ENCODE measurements at regions not wholly inside any gene's neighbourhood (a gene's known extent, or its start where the extent isn't known, plus 50 kb on each side); places are given as distances from the start of the nearest gene placed in this dataset.

- Histone ChIP-seq H3K27ac (no peak overlapping the region), H3K4me1 (no peaks in the 10 kb centered on the region), H4K20me1 (no peaks in the 10 kb centered on the region), H3K9me3 (no peaks in the 10 kb centered on the region), H3K9ac (no peak overlapping the region), H3K4me3 (no peak overlapping the region), H3K4me2 (no peak overlapping the region), H3K27me3 (no peaks in the 10 kb centered on the region), H3K36me3 (no peaks in the 10 kb centered on the region)
- TF ChIP-seq Cebpa-rat (IDR thresholded peaks at IDR 0.05): no peak
Measured at GRCh38 chr12:114770323-114770722, 86.3 kb upstream of the TBX3 start.

GRCh38 chr12:114769634-114770033, 85.7 kb upstream of the TBX3 start:
- TF ChIP-seq Cebpa-rat (IDR thresholded peaks at IDR 0.05): no peak
- Histone ChIP-seq H3K4me3 (no peak overlapping the region), H3K9ac (no peak overlapping the region), H3K9me3 (no peaks in the 10 kb centered on the region), H4K20me1 (no peaks in the 10 kb centered on the region), H3K27ac (no peak overlapping the region), H3K36me3 (no peaks in the 10 kb centered on the region), H3K4me1 (no peaks in the 10 kb centered on the region), H3K4me2 (no peak overlapping the region), H3K27me3 (no peaks in the 10 kb centered on the region)

DNA sequence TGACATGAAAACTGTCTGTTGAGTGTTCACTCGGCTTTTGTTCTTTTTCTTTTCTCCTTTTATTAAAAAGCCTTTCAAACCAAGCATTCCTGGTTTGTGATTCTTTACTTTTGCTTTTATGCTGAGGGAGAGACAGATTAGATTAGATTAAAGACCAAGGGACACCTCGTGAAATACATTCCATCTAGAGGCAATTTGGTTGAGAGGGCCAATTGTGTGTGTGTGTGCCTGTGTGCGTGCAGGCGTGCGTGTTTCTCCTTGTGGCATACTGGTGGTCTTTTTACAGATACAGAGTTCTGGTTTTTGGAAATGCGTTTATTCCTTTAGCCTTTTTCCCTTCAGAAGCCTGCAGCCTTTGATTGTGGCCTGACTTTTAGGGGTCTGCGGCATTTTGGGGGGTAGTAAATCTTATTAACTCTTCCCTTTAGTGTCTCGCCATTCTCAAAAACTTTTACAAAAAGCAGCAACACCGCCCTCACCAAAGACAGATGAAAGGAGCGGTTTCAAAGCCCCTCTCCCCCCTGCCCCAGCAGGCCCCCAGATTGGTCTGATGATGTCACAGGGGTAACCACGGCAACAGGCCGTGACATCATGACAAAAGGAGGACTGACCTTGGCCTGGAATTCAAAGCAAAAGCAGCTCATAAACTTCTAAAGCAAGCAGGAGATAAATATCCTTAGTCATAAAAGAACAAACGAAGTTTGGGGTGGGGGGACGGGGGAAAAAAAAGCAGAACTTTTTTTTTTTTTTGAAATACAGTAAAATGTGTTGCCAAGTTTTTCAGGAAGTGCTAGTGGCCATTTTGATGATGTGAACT, 84.1 kb upstream of the TBX3 start:
- H3K9me3 ChIP-seq: no peaks in the 10 kb centered on the region
- H3K9ac ChIP-seq: no peak overlapping the region
- H3K4me1 ChIP-seq: no peaks in the 10 kb centered on the region
- H3K4me2 ChIP-seq: no peak overlapping the region
- H3K27me3 ChIP-seq: no peaks in the 10 kb centered on the region
- H4K20me1 ChIP-seq: no peaks in the 10 kb centered on the region
- H3K4me3 ChIP-seq: no peak overlapping the region
- no peaks in the 10 kb centered on the region for H3K36me3 ChIP-seq
- no peak for TF ChIP-seq Cebpa-rat (IDR thresholded peaks at IDR 0.05)
- H3K27ac ChIP-seq: no peak overlapping the region

- H3K9me3 ChIP-seq: no peaks in the 10 kb centered on the region
- no peak for TF ChIP-seq Cebpa-rat (IDR thresholded peaks at IDR 0.05)
Measured at GRCh38 chr12:114767084-114767760, 83.2 kb upstream of the TBX3 start.

GRCh38 chr12:114765960-114766691, 82.2 kb upstream of the TBX3 start:
- Histone ChIP-seq H3K4me3 (no peak overlapping the region), H4K20me1 (no peaks in the 10 kb centered on the region), H3K27ac (no peak overlapping the region), H3K4me2 (no peak overlapping the region), H3K27me3 (no peaks in the 10 kb centered on the region), H3K9me3 (no peaks in the 10 kb centered on the region), H3K9ac (no peak overlapping the region), H3K36me3 (no peaks in the 10 kb centered on the region), H3K4me1 (no peaks in the 10 kb centered on the region)
- no peak for TF ChIP-seq Cebpa-rat (IDR thresholded peaks at IDR 0.05)

More at GRCh38 chr12:114767084-114767760, 83.2 kb upstream of the TBX3 start:
- Histone ChIP-seq H3K9ac (no peak overlapping the region), H4K20me1 (no peaks in the 10 kb centered on the region), H3K4me2 (no peak overlapping the region), H3K36me3 (no peaks in the 10 kb centered on the region), H3K4me3 (no peak overlapping the region), H3K27me3 (no peaks in the 10 kb centered on the region), H3K4me1 (no peaks in the 10 kb centered on the region), H3K27ac (no peak overlapping the region)

- Histone ChIP-seq H3K9ac (no peak overlapping the region), H3K27ac (no peak overlapping the region), H3K4me2 (no peak overlapping the region), H3K4me1 (no peaks in the 10 kb centered on the region), H3K9me3 (no peaks in the 10 kb centered on the region), H3K27me3 (no peaks in the 10 kb centered on the region), H3K4me3 (no peak overlapping the region), H4K20me1 (no peaks in the 10 kb centered on the region), H3K36me3 (no peaks in the 10 kb centered on the region)
- TF ChIP-seq Cebpa-rat (IDR thresholded peaks at IDR 0.05): no peak
Measured at GRCh38 chr12:114764510-114764909, 80.5 kb upstream of the TBX3 start.

GRCh38 chr12:114762490-114763110, 78.6 kb upstream of the TBX3 start:
- no peak for TF ChIP-seq Cebpa-rat (IDR thresholded peaks at IDR 0.05)
- Histone ChIP-seq H3K36me3 (no peaks in the 10 kb centered on the region), H3K27me3 (no peaks in the 10 kb centered on the region), H3K9me3 (no peaks in the 10 kb centered on the region), H3K4me2 (no peak overlapping the region), H3K4me3 (no peak overlapping the region), H3K27ac (no peak overlapping the region), H4K20me1 (no peaks in the 10 kb centered on the region), H3K9ac (no peak overlapping the region), H3K4me1 (no peaks in the 10 kb centered on the region)

- Histone ChIP-seq H3K4me1 (no peaks in the 10 kb centered on the region), H3K4me2 (no peak overlapping the region), H3K27me3 (no peaks in the 10 kb centered on the region), H3K9me3 (no peaks in the 10 kb centered on the region), H4K20me1 (no peaks in the 10 kb centered on the region), H3K4me3 (no peak overlapping the region), H3K27ac (no peak overlapping the region), H3K9ac (no peak overlapping the region), H3K36me3 (no peaks in the 10 kb centered on the region)
- no peak for TF ChIP-seq Cebpa-rat (IDR thresholded peaks at IDR 0.05)
Measured at GRCh38 chr12:114760151-114760877, 76.3 kb upstream of the TBX3 start.

GRCh38 chr12:114759635-114760034, 75.7 kb upstream of the TBX3 start:
- Histone ChIP-seq H3K4me1 (no peaks in the 10 kb centered on the region), H3K27me3 (no peaks in the 10 kb centered on the region), H3K27ac (no peak overlapping the region), H3K9ac (no peak overlapping the region), H4K20me1 (no peaks in the 10 kb centered on the region), H3K4me3 (no peak overlapping the region), H3K4me2 (no peak overlapping the region), H3K9me3 (no peaks in the 10 kb centered on the region), H3K36me3 (no peaks in the 10 kb centered on the region)
- no peak for TF ChIP-seq Cebpa-rat (IDR thresholded peaks at IDR 0.05)

Measured in BLaER1 (cell line).